ENCODE measurements at regions not wholly inside any gene's neighbourhood (a gene's known extent, or its start where the extent isn't known, plus 50 kb on each side); places are given as distances from the start of the nearest gene placed in this dataset.

DNA sequence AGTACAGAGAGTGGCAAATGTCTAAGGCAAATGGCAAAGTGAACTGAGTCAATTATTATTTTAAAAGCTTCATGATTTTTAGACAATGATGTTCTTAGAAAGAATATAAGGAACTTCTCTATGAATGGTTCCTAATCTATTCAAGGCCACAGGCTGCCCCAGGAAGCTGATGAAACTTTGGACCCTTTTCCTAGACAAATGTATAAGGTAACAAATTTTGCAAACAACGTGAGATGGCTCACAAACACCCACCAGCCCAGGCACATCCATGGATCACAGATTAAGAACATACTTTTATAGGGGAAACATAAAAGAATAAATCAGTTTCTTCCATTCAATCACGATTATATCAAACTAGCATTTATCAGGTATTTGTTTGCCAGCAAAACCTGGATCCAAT, 659.0 kb downstream of the IRS1 start (continued):
- no peak for TF ChIP-seq PRPF4 (IDR thresholded peaks at IDR 0.05; ENCODE audit: low read depth, low read length, poor library complexity, severe bottlenecking)
- no peak for TF ChIP-seq ZNF446 (CRISPR knock-in tag; IDR thresholded peaks at IDR 0.05)
- TF ChIP-seq, protein P1, sequence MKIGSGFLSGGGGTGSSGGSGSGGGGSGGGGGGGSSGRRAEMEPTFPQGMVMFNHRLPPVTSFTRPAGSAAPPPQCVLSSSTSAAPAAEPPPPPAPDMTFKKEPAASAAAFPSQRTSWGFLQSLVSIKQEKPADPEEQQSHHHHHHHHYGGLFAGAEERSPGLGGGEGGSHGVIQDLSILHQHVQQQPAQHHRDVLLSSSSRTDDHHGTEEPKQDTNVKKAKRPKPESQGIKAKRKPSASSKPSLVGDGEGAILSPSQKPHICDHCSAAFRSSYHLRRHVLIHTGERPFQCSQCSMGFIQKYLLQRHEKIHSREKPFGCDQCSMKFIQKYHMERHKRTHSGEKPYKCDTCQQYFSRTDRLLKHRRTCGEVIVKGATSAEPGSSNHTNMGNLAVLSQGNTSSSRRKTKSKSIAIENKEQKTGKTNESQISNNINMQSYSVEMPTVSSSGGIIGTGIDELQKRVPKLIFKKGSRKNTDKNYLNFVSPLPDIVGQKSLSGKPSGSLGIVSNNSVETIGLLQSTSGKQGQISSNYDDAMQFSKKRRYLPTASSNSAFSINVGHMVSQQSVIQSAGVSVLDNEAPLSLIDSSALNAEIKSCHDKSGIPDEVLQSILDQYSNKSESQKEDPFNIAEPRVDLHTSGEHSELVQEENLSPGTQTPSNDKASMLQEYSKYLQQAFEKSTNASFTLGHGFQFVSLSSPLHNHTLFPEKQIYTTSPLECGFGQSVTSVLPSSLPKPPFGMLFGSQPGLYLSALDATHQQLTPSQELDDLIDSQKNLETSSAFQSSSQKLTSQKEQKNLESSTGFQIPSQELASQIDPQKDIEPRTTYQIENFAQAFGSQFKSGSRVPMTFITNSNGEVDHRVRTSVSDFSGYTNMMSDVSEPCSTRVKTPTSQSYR (CRISPR knock-in tag; IDR thresholded peaks at IDR 0.05; ENCODE audit: borderline replicate concordance): no peak
- TF ChIP-seq POGZ (CRISPR knock-in tag; IDR thresholded peaks at IDR 0.05): peak; percentile 83
- TF ChIP-seq ZKSCAN8 (CRISPR knock-in tag; IDR thresholded peaks at IDR 0.05; ENCODE audit: borderline replicate concordance): peak; percentile 25; the same call in 1 of the 2 replicates
- no peak for TF ChIP-seq EED (CRISPR knock-in tag; IDR thresholded peaks at IDR 0.05)
- TF ChIP-seq SMAD9 (CRISPR knock-in tag; IDR thresholded peaks at IDR 0.05): no peak
- TF ChIP-seq, protein P2, sequence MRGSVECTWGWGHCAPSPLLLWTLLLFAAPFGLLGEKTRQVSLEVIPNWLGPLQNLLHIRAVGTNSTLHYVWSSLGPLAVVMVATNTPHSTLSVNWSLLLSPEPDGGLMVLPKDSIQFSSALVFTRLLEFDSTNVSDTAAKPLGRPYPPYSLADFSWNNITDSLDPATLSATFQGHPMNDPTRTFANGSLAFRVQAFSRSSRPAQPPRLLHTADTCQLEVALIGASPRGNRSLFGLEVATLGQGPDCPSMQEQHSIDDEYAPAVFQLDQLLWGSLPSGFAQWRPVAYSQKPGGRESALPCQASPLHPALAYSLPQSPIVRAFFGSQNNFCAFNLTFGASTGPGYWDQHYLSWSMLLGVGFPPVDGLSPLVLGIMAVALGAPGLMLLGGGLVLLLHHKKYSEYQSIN (CRISPR knock-in tag; IDR thresholded peaks at IDR 0.05; ENCODE audit: borderline replicate concordance): no peak
- TF ChIP-seq ZNF441 (CRISPR knock-in tag; IDR thresholded peaks at IDR 0.05; ENCODE audit: borderline replicate concordance): no peak
- no peak for TF ChIP-seq ZNF878 (CRISPR knock-in tag; IDR thresholded peaks at IDR 0.05)
- TF ChIP-seq ZNF367 (CRISPR knock-in tag; IDR thresholded peaks at IDR 0.05; ENCODE audit: borderline replicate concordance): no peak
- no peak for TF ChIP-seq NFE2L1 (CRISPR knock-in tag; IDR thresholded peaks at IDR 0.05; ENCODE audit: borderline replicate concordance)
- peak; percentile 39; the same call in 1 of the 2 replicates for TF ChIP-seq FOXO1 (CRISPR knock-in tag; IDR thresholded peaks at IDR 0.05)
- no peak for TF ChIP-seq TGIF2 (CRISPR knock-in tag; IDR thresholded peaks at IDR 0.05)
- TF ChIP-seq NBN (conservative IDR thresholded peaks at IDR 0.05): no peak
- TF ChIP-seq ZNF782 (CRISPR knock-in tag; IDR thresholded peaks at IDR 0.05; ENCODE audit: borderline replicate concordance): no peak
- TF ChIP-seq ZNF33A (CRISPR knock-in tag; IDR thresholded peaks at IDR 0.05; ENCODE audit: borderline replicate concordance): no peak
- TF ChIP-seq, protein P3, sequence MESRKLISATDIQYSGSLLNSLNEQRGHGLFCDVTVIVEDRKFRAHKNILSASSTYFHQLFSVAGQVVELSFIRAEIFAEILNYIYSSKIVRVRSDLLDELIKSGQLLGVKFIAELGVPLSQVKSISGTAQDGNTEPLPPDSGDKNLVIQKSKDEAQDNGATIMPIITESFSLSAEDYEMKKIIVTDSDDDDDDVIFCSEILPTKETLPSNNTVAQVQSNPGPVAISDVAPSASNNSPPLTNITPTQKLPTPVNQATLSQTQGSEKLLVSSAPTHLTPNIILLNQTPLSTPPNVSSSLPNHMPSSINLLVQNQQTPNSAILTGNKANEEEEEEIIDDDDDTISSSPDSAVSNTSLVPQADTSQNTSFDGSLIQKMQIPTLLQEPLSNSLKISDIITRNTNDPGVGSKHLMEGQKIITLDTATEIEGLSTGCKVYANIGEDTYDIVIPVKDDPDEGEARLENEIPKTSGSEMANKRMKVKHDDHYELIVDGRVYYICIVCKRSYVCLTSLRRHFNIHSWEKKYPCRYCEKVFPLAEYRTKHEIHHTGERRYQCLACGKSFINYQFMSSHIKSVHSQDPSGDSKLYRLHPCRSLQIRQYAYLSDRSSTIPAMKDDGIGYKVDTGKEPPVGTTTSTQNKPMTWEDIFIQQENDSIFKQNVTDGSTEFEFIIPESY (CRISPR knock-in tag; IDR thresholded peaks at IDR 0.05): no peak
- TF ChIP-seq, protein P4, sequence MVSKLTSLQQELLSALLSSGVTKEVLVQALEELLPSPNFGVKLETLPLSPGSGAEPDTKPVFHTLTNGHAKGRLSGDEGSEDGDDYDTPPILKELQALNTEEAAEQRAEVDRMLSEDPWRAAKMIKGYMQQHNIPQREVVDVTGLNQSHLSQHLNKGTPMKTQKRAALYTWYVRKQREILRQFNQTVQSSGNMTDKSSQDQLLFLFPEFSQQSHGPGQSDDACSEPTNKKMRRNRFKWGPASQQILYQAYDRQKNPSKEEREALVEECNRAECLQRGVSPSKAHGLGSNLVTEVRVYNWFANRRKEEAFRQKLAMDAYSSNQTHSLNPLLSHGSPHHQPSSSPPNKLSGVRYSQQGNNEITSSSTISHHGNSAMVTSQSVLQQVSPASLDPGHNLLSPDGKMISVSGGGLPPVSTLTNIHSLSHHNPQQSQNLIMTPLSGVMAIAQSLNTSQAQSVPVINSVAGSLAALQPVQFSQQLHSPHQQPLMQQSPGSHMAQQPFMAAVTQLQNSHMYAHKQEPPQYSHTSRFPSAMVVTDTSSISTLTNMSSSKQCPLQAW (CRISPR knock-in tag; IDR thresholded peaks at IDR 0.05): 0 out of 2 replicates have a peak, but pooled peaks have one; percentile 40
- no peak for TF ChIP-seq KDM3A (CRISPR knock-in tag; IDR thresholded peaks at IDR 0.05; ENCODE audit: low read depth)
- TF ChIP-seq ZNF572 (CRISPR knock-in tag; IDR thresholded peaks at IDR 0.05): no peak
- no peak for TF ChIP-seq ZNF333 (CRISPR knock-in tag; IDR thresholded peaks at IDR 0.05; ENCODE audit: borderline replicate concordance)
- no peak for TF ChIP-seq ISX (CRISPR knock-in tag; conservative IDR thresholded peaks at IDR 0.05)
- no peak for TF ChIP-seq PHF20 (CRISPR knock-in tag; IDR thresholded peaks at IDR 0.05)
